ENCODE measurements at regions not wholly inside any gene's neighbourhood (a gene's known extent, or its start where the extent isn't known, plus 50 kb on each side); places are given as distances from the start of the nearest gene placed in this dataset.

DNA sequence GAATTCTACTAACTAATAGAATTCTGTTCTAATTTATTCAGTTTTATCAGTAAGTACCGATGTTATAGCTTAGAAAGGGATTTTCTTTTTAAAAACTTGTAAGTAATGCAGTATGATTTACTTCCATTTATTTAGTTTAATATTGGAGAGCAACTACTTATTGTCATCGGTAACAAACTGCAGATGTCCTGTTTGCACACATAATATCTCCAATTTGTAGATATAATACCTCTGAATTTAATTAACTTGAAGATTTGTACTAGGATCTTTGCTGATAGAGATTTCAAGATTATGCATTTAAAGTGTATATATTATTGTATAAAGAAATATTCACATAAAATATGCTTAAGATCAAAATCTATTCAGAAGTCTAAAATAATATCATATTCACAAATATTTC, 356.7 kb downstream of the PCDH17 start:
- no peak overlapping the region for H3K27ac Mint-ChIP-seq (ENCODE audit: unreplicated experiment)
- H3K9me3 Mint-ChIP-seq (ENCODE audit: low read depth, unreplicated experiment): no peaks in the 10 kb centered on the region
- H3K36me3 Mint-ChIP-seq (ENCODE audit: insufficient read depth, unreplicated experiment): no peaks in the 10 kb centered on the region
- no TSS peak for BruUV-seq (replicated peaks)
- H3K27me3 Mint-ChIP-seq (ENCODE audit: unreplicated experiment): no peaks in the 10 kb centered on the region
- CTCF ChIA-PET: no interaction called here
- H3K4me1 Mint-ChIP-seq (ENCODE audit: low read depth, unreplicated experiment): no peaks in the 10 kb centered on the region
- no peak for DNase-seq
- TF ChIP-seq, protein P1, sequence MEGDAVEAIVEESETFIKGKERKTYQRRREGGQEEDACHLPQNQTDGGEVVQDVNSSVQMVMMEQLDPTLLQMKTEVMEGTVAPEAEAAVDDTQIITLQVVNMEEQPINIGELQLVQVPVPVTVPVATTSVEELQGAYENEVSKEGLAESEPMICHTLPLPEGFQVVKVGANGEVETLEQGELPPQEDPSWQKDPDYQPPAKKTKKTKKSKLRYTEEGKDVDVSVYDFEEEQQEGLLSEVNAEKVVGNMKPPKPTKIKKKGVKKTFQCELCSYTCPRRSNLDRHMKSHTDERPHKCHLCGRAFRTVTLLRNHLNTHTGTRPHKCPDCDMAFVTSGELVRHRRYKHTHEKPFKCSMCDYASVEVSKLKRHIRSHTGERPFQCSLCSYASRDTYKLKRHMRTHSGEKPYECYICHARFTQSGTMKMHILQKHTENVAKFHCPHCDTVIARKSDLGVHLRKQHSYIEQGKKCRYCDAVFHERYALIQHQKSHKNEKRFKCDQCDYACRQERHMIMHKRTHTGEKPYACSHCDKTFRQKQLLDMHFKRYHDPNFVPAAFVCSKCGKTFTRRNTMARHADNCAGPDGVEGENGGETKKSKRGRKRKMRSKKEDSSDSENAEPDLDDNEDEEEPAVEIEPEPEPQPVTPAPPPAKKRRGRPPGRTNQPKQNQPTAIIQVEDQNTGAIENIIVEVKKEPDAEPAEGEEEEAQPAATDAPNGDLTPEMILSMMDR (IDR thresholded peaks at IDR 0.05; ENCODE audit: unreplicated experiment): no peak
- no peak overlapping the region for H3K4me3 Mint-ChIP-seq (ENCODE audit: low read depth, unreplicated experiment)
- intact Hi-C loops (cut with micrococcal nuclease; ENCODE audit: unreplicated experiment): no loop called here

DNA sequence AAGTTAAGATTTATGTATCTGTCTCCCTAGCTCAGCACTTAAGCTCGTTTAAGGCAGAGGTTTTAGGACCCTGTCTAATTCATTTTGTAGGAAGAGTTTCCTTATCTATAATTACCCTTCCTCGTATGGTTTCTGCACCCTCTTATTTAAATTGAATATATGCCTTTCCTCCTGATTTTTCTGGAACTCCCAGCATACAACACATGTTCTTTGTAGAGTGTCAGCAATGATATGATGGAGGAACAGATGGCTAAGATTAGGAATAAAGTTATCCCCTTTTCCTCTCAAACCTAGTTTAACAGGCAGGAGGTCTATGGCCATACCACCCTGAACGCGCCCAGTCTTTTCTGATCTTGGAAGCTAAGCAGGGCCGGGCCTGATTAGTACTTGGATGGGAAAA, 359.5 kb downstream of the PCDH17 start:
- DNase-seq: no peak
- no TSS peak for BruUV-seq (replicated peaks)

DNA sequence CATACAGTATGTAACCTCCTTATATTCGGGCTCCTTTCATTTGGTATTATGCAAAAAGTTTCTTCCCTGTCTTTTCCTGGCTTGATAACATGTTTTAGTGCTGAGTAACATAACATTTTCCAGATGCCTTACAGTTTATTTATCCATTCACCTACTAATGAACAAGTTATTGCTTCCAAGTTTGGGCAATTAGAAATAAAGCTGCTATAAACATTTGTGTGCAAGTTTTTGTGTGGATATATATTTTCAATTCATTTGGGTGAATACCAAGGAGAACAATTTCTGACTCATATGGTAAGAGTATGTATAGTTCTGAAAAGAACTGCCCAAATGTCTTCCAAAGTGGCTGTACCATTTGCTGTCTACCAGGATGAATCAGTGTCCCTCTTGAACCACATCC, 360.9 kb downstream of the PCDH17 start:
- no TSS peak for BruUV-seq (replicated peaks)
- Mint-ChIP-seq H3K27me3 (ENCODE audit: unreplicated experiment) (no peaks in the 10 kb centered on the region), H3K27ac (ENCODE audit: unreplicated experiment) (no peak overlapping the region), H3K9me3 (ENCODE audit: low read depth, unreplicated experiment) (no peaks in the 10 kb centered on the region), H3K36me3 (ENCODE audit: insufficient read depth, unreplicated experiment) (no peaks in the 10 kb centered on the region), H3K4me1 (ENCODE audit: low read depth, unreplicated experiment) (no peaks in the 10 kb centered on the region), H3K4me3 (ENCODE audit: low read depth, unreplicated experiment) (no peak overlapping the region)
- DNase-seq: no peak
- TF ChIP-seq, protein P1 (IDR thresholded peaks at IDR 0.05; ENCODE audit: unreplicated experiment): no peak
- intact Hi-C loops (cut with micrococcal nuclease; ENCODE audit: unreplicated experiment): no loop called here
- CTCF ChIA-PET: no interaction called here

More for the DNA sequence above, 359.5 kb downstream of the PCDH17 start:
- Mint-ChIP-seq H3K4me3 (ENCODE audit: low read depth, unreplicated experiment) (no peak overlapping the region), H3K36me3 (ENCODE audit: insufficient read depth, unreplicated experiment) (no peaks in the 10 kb centered on the region), H3K9me3 (ENCODE audit: low read depth, unreplicated experiment) (no peaks in the 10 kb centered on the region), H3K27me3 (ENCODE audit: unreplicated experiment) (no peaks in the 10 kb centered on the region), H3K4me1 (ENCODE audit: low read depth, unreplicated experiment) (no peaks in the 10 kb centered on the region), H3K27ac (ENCODE audit: unreplicated experiment) (no peak overlapping the region)
- TF ChIP-seq, protein P1 (IDR thresholded peaks at IDR 0.05; ENCODE audit: unreplicated experiment): no peak
- CTCF ChIA-PET: no interaction called here
- intact Hi-C loops (cut with micrococcal nuclease; ENCODE audit: unreplicated experiment): no loop called here

DNA sequence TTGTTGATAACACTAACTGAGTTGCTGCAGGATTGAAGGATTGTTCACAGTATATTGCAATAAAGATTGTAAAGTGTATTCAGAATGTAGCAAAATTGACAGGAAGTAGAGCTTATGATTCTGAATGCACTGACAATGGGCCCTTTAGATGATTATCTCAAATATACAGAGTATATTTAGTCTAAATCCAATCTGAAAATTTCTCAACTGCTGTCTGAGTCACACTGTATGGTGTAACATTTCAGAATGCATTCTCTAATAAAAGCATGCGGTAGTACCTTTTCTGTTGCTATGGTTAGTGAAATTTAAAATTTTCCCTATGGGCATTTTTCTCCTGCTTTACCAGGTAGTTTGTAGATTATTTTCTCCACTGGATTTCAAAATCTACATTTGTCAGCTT, 365.2 kb downstream of the PCDH17 start:
- CTCF ChIA-PET: no interaction called here
- no TSS peak for BruUV-seq (replicated peaks)
- intact Hi-C loops (cut with micrococcal nuclease; ENCODE audit: unreplicated experiment): no loop called here
- no peaks in the 10 kb centered on the region for H3K4me1 Mint-ChIP-seq (ENCODE audit: low read depth, unreplicated experiment)
- no peak overlapping the region for H3K27ac Mint-ChIP-seq (ENCODE audit: unreplicated experiment)
- TF ChIP-seq, protein P1 (IDR thresholded peaks at IDR 0.05; ENCODE audit: unreplicated experiment): no peak
- DNase-seq: no peak
- peaks cover 2% of the 10 kb centered on the region for H3K9me3 Mint-ChIP-seq (ENCODE audit: low read depth, unreplicated experiment)
- H3K27me3 Mint-ChIP-seq (ENCODE audit: unreplicated experiment): no peaks in the 10 kb centered on the region
- no peaks in the 10 kb centered on the region for H3K36me3 Mint-ChIP-seq (ENCODE audit: insufficient read depth, unreplicated experiment)
- no peak overlapping the region for H3K4me3 Mint-ChIP-seq (ENCODE audit: low read depth, unreplicated experiment)

DNA sequence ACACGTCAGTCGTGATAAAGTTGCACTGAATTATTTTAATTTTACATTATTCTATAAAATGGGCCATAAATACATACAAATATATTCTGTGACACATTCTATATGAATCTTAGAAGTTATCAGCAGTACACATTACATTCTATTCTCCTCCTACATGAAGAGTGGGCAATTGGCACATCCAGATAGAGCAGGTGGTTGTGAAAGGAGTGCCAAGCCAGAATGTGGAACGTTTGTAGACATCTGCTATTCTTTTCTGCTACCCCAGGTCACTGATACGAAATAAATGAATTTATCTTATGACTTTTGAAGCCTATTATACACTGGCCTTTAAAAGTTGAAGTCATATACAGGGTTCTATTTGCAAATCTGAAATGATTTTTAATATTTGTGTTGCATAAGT, 373.2 kb downstream of the PCDH17 start:
- TF ChIP-seq, protein P1 (IDR thresholded peaks at IDR 0.05; ENCODE audit: unreplicated experiment): no peak
- Mint-ChIP-seq H3K27me3 (ENCODE audit: unreplicated experiment) (no peaks in the 10 kb centered on the region), H3K4me1 (ENCODE audit: low read depth, unreplicated experiment) (no peaks in the 10 kb centered on the region), H3K36me3 (ENCODE audit: insufficient read depth, unreplicated experiment) (no peaks in the 10 kb centered on the region), H3K4me3 (ENCODE audit: low read depth, unreplicated experiment) (no peak overlapping the region), H3K9me3 (ENCODE audit: low read depth, unreplicated experiment) (peaks cover 3% of the 10 kb centered on the region), H3K27ac (ENCODE audit: unreplicated experiment) (no peak overlapping the region)
- CTCF ChIA-PET: no interaction called here
- no TSS peak for BruUV-seq (replicated peaks)
- no peak for DNase-seq
- intact Hi-C loops (cut with micrococcal nuclease; ENCODE audit: unreplicated experiment): no loop called here
